T-helper 2 cell treated with Interferon-gamma antibody and Interleukin-4, amounts not matched to agents 5 μg/mL and 100 μg/mL, for 36 hours (primary cell): ENCODE measurements at regions not wholly inside any gene's neighbourhood (a gene's known extent, or its start where the extent isn't known, plus 50 kb on each side); places are given as distances from the start of the nearest gene placed in this dataset.
"Not testable (repeated sequence)": the region's sequence is repeated elsewhere in the genome, so short reads cannot be mapped to it uniquely, and the experiment has no call there.

ENCODE experiments used
- DNase-seq: peaks from one replicate; pipeline ENCODE4 v3.0.0; 2021; ENCODE audit warnings: low spot score
- H3K27ac Mint-ChIP-seq: one replicate; pipeline ENCODE4 v1.8.0; 2021; ENCODE audit warnings: mild to moderate bottlenecking, mixed read lengths
- H3K27me3 Mint-ChIP-seq: one replicate; pipeline ENCODE4 v1.8.0; 2021; ENCODE audit warnings: low read depth, mixed read lengths
- H3K36me3 Mint-ChIP-seq: one replicate; pipeline ENCODE4 v1.8.0; 2021; ENCODE audit warnings: low read depth, mixed read lengths
- H3K4me1 Mint-ChIP-seq: one replicate; pipeline ENCODE4 v1.8.0; 2021; ENCODE audit warnings: low read depth, mixed read lengths
- H3K4me3 Mint-ChIP-seq: one replicate; pipeline ENCODE4 v1.8.0; 2022; ENCODE audit warnings: mild to moderate bottlenecking, moderate library complexity, mixed read lengths
- H3K9me3 Mint-ChIP-seq: one replicate; pipeline ENCODE4 v1.8.0; 2021; ENCODE audit warnings: mixed read lengths

DNA sequence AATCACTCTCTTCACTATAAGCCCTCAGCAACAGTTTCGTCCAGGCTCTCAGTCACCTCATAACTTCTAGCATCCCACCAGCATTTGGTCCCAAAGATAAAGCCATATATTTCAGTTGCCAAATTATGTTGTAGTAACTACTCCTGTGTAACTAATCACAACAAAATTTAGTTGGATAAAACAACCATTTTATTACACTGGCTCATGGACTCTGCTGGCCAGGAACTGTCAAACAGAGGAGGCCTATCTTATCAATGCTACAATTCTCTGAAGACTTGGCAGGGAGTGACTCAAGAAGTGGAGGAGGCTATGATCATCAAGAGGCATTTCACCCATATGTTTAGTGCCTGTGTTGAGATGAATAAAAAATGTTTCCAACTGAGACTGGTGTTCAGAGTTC lies 1082.3 kb upstream of the GJE1 start:
- Mint-ChIP-seq H3K27me3 (no peaks in the 10 kb centered on the region), H3K4me1 (no peaks in the 10 kb centered on the region), H3K9me3 (no peaks in the 10 kb centered on the region), H3K4me3 (no peak overlapping the region), H3K36me3 (no peaks in the 10 kb centered on the region), H3K27ac (no peak overlapping the region)
- no peak for DNase-seq

DNA sequence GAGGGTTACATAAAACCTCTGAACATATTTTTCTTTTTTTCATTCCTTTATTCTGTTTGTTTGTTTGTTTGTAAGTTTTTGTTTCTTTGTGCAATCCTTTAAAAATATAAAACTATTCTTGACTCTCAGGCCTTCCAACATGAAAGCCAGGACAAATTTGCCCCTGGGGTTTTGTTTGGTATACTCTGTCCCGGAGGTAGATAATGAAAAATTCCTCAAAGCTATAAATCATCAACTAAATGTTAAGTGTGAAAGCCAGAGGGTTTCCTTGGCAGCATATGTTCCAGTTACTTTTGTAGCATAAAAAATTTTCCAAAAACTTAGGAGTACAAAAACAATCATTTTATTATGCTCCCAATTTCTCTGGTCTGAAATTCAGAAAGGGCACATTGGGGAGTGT lies 1084.3 kb upstream of the GJE1 start:
- no peak for DNase-seq
- no peaks in the 10 kb centered on the region for H3K36me3 Mint-ChIP-seq
- no peaks in the 10 kb centered on the region for H3K4me1 Mint-ChIP-seq
- H3K27me3 Mint-ChIP-seq = no peaks in the 10 kb centered on the region
- H3K27ac Mint-ChIP-seq = no peak overlapping the region
- no peaks in the 10 kb centered on the region for H3K9me3 Mint-ChIP-seq
- H3K4me3 Mint-ChIP-seq = no peak overlapping the region

DNA sequence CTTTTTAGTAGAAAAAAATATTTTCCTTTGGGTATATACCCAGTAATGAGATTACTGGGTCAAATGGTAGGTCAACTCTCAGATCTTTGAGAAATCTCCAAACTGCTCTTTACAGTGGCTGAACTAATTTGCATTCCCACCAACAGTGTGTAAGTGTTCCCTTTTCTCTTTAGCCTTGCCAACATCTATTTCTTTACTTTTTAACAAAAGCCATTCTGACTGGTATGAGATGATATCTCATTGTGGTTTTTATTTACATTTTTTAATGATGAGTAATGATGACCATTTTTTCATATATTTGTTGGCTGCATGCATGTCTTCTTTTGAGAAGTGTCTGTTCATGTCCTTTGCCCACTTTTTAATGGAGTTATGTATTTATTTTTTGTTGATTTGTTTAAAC lies 1086.2 kb upstream of the GJE1 start:
- H3K4me1 Mint-ChIP-seq, H3K27me3 Mint-ChIP-seq, H3K9me3 Mint-ChIP-seq, DNase-seq, H3K36me3 Mint-ChIP-seq, H3K27ac Mint-ChIP-seq, H3K4me3 Mint-ChIP-seq: not testable (repeated sequence)

DNA sequence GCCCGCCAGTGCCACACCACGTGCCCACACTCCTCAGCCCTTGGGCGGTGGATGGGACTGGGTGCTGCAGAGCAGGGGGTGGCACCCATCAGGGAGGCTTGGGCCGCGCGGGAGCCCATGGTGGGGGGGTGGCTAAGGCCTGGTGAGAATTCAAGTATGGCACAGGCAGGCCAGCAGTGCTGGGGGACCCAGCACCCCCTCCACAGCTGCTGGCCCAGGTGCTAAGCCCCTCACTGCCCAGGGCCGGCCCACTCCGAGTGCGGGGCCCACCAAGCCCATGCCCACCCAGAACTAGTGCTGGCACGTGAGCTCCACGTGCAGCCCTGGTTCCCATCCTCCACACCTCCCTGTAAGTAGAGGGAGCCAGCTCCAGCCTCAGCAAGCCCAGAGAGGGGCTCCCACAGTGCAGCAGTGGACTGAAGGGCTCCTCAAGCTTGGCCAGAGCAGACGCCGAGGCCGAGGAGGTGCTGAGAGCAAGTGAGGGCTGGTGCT lies 1091.1 kb upstream of the GJE1 start:
- Mint-ChIP-seq H3K9me3 (peaks cover 3% of the 10 kb centered on the region), H3K4me3 (no peak overlapping the region), H3K27ac (no peak overlapping the region), H3K4me1 (no peaks in the 10 kb centered on the region), H3K36me3 (no peaks in the 10 kb centered on the region), H3K27me3 (no peaks in the 10 kb centered on the region)
- DNase-seq = no peak

DNA sequence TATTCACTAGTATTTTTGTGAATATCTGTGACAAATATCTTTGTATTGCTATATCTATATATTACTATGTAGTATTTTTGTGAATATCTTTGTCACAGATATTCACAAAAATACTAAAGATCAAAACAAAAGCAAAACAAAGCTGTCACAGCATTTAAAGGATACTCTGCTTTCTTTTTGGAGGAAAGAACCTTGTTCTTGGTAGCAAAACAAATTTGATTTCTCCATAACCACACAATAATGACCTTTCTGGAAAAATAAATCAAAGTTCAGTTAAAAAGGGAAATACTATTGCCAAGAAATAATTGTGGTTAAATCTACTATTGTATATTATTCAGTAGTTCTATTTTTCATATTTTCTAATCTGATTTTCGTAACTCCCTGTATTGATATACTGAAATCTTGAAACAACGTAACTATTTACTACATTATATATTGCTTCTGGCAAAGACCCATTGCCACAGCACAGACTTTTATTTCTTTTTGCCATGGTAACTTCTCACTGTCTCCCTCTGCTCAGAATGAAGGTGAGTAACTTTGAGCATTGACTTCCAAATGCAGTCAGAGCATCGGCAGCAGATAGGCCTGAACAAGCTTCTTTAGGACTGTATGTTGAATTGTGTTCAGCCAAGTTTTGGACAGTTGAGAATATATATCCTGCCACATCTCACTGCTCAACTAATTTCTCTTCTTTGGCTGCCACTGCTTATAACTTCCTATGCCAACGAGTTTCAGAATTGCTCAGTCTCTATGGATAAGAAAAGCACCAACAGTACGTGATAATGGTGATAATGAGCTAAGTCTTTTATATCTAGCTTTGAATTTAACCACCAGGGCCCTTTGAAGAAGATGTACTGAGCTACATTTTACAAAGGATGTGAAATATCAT lies 1097.2 kb upstream of the GJE1 start:
- Mint-ChIP-seq H3K27ac (no peak overlapping the region), H3K27me3 (no peaks in the 10 kb centered on the region)
- DNase-seq = no peak

DNA sequence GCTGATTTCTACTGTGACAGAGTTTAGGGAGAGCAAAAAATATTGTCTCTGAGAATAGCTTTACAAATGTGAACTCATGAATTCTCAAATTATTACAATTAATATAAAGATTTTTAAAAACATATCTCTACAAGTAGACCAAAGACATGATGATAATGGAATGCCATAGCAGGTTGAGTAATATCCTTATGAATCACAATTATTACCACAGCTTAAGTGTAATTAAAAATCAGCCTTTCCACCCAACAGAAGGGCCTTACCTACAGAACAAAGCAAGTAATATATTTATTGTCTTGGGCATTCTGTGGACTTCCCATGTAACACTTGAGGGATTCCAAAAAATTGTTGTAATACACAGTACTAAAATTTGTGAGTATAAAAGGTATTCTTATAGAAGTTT lies 1099.6 kb upstream of the GJE1 start:
- Mint-ChIP-seq H3K9me3 (no peaks in the 10 kb centered on the region), H3K4me3 (no peak overlapping the region), H3K36me3 (no peaks in the 10 kb centered on the region), H3K27me3 (no peaks in the 10 kb centered on the region), H3K27ac (no peak overlapping the region), H3K4me1 (no peaks in the 10 kb centered on the region)
- DNase-seq = no peak

More for the DNA sequence above, 1097.2 kb upstream of the GJE1 start:
- Mint-ChIP-seq H3K9me3 (no peaks in the 10 kb centered on the region), H3K36me3 (no peaks in the 10 kb centered on the region), H3K4me3 (no peak overlapping the region), H3K4me1 (no peaks in the 10 kb centered on the region)

DNA sequence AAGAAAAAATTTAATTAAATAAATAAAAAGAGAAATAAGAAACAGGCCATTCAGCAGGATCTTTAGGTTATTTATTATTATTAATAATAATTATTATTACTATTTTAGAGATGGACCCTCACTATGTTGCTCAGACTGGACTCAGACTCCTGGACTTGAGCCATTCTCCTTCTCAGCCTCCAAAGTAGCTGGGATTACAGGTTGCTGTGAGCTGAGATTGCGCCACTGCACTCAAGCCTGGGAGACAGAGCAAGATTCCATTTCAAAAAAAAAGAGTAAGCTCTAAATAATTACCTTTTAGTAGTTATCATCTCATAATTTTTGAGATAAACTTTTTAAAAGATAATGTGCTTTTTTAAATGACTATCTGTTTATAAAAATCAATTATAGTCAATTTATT lies 1102.8 kb upstream of the GJE1 start:
- DNase-seq = no peak
- no peaks in the 10 kb centered on the region for H3K4me1 Mint-ChIP-seq
- no peaks in the 10 kb centered on the region for H3K9me3 Mint-ChIP-seq
- no peaks in the 10 kb centered on the region for H3K27me3 Mint-ChIP-seq
- no peak overlapping the region for H3K27ac Mint-ChIP-seq
- H3K36me3 Mint-ChIP-seq = no peaks in the 10 kb centered on the region
- no peak overlapping the region for H3K4me3 Mint-ChIP-seq

DNA sequence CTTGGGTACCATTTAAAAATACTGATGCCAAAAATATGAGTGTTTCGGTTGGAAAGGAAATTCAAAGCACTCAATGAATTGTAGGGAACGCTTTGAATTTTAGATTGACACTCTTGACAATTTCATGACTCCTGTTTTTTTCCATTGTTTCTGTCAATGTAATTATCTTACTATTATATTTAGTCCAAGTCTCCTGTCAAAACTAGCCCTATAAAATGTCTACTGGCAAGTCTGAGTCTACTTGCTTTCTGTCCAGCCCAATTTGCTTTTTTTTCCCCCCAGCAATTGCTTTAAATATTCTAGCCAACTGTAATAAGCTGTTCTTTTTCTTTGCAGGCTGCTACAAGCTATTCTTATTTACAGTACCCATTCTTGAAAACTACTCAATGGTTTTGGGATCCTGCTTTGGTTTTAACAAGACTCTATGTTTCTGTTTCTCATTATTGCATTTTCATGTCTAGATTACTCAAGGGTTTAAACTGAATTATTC lies 1103.9 kb upstream of the GJE1 start:
- H3K27me3 Mint-ChIP-seq = no peaks in the 10 kb centered on the region
- H3K36me3 Mint-ChIP-seq = no peaks in the 10 kb centered on the region
- H3K4me1 Mint-ChIP-seq = no peaks in the 10 kb centered on the region
- H3K9me3 Mint-ChIP-seq = no peaks in the 10 kb centered on the region
- no peak for DNase-seq
- no peak overlapping the region for H3K4me3 Mint-ChIP-seq
- H3K27ac Mint-ChIP-seq = no peak overlapping the region

DNA sequence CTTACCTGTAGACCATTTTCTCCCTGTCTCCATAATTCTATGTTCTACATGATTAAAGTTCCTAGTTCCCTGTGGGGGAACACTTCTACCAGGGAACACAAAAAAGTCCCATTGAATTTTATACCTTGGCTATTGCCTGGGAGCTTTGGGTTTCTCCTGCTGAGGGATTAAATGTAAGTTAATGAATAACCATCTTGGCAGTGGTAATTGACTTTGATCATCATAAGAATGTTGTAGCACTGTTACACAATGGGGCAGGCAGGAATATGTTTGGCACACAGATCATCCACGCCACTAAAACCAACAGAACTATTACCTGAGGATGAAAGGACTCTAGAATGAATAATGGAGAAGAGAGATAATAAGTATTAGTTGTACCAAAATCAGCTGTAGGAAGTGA lies 1106.2 kb upstream of the GJE1 start:
- Mint-ChIP-seq H3K27me3 (no peaks in the 10 kb centered on the region), H3K27ac (no peak overlapping the region), H3K9me3 (no peaks in the 10 kb centered on the region), H3K36me3 (no peaks in the 10 kb centered on the region), H3K4me3 (no peak overlapping the region), H3K4me1 (no peaks in the 10 kb centered on the region)
- DNase-seq = no peak

DNA sequence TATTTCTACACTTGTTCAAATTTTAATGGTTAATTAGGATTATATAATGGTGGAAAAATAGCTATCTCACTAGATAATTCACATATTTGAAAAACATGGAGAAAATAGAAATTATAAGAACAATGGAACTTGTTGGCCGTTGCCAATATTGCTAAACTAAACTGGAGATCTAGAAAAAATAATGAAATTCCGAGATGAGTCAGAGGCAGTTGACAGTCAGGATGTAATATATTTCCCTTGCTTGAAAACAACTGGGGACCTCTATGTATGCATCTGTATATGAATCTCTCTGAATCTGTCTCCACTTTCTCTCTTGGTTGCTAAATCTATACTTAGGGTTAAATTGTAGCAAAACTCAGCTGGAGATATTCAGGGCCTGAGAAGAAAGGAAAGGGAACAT lies 1108.2 kb upstream of the GJE1 start:
- no peaks in the 10 kb centered on the region for H3K9me3 Mint-ChIP-seq
- H3K4me3 Mint-ChIP-seq = no peak overlapping the region
- H3K36me3 Mint-ChIP-seq = no peaks in the 10 kb centered on the region
- H3K27me3 Mint-ChIP-seq = no peaks in the 10 kb centered on the region
- H3K27ac Mint-ChIP-seq = no peak overlapping the region
- no peaks in the 10 kb centered on the region for H3K4me1 Mint-ChIP-seq
- no peak for DNase-seq

DNA sequence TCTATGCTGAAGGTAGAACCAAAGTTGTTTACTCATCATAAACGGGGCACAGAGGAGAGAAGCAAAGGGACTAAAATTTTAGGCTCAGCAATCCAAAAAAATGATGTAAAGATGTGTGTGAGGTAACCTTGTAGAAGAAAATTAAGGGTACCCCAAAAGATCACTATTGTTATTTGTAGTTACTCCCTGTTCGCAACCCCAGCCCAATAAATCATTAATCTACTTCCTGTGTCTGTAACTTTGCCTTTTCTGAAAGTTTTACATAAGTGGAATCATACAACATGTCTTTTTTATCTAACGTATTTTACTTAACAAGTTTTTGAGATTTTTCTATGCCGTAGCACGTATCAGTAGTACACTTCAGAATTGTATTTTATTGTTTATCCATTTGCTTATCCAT lies 1114.8 kb upstream of the GJE1 start:
- no peaks in the 10 kb centered on the region for H3K36me3 Mint-ChIP-seq
- H3K9me3 Mint-ChIP-seq = no peaks in the 10 kb centered on the region
- H3K27me3 Mint-ChIP-seq = no peaks in the 10 kb centered on the region
- no peaks in the 10 kb centered on the region for H3K4me1 Mint-ChIP-seq
- no peak for DNase-seq
- no peak overlapping the region for H3K27ac Mint-ChIP-seq
- no peak overlapping the region for H3K4me3 Mint-ChIP-seq

DNA sequence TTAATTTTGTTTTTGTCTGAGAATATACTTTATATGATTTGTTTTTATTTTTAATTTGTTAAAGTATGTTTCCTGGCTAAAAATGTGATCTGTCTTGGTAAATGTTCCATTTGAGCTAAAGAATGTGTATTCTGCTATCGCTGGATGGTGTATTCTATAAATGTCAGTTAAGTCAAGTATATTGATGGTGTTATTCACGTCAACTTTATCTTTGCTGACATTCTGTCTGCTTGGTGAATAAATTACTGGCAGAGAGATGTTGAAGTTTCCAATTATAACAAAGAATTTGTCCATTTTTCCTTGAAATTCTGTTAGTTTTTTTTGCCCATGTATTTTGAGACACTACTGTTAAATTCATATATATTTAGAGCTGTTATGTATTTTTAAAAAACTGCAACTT lies 1131.8 kb upstream of the GJE1 start:
- no peaks in the 10 kb centered on the region for H3K9me3 Mint-ChIP-seq
- no peak overlapping the region for H3K4me3 Mint-ChIP-seq
- H3K36me3 Mint-ChIP-seq = no peaks in the 10 kb centered on the region
- no peaks in the 10 kb centered on the region for H3K27me3 Mint-ChIP-seq
- DNase-seq = no peak
- H3K4me1 Mint-ChIP-seq = no peaks in the 10 kb centered on the region
- no peak overlapping the region for H3K27ac Mint-ChIP-seq

DNA sequence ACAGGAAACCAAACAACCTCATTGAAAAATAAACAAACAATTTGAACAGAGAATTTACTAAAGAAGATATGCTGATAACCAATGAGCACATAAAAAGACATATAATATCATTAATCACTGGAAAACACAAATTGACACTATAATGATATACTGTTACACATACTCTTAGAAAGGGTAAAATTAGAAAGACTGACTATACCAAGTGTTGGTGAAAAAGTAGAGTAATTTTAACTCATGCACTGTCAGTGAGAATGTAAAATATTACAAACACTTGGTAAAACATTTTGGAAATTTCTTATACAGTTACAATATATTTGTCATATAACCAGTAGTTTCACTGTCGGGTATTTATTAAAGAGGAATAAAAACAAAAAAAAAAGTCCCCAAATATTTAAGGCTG lies 1139.2 kb upstream of the GJE1 start:
- Mint-ChIP-seq H3K4me1 (no peaks in the 10 kb centered on the region), H3K36me3 (no peaks in the 10 kb centered on the region), H3K9me3 (peaks cover 6% of the 10 kb centered on the region), H3K27ac (no peak overlapping the region), H3K4me3 (no peak overlapping the region), H3K27me3 (no peaks in the 10 kb centered on the region)
- no peak for DNase-seq

DNA sequence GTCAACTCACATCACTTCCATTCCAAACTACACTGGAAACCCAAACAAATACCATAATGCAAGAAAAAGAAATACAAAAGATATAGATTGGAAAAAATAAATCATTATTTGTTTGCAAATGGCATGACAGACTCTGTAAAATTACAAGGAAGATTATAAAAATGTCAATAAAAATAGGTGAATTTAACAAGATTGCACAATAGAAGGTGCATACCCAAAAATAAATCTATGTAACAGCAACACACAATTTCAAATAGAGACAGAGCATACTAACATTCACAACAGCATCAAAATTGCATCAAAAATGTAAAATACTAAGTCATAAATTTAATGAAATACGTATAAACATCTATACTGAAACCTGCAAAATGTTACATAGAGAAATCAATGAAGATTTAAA lies 1140.0 kb upstream of the GJE1 start:
- no peaks in the 10 kb centered on the region for H3K27me3 Mint-ChIP-seq
- DNase-seq = no peak
- H3K27ac Mint-ChIP-seq = no peak overlapping the region
- no peaks in the 10 kb centered on the region for H3K4me1 Mint-ChIP-seq
- no peaks in the 10 kb centered on the region for H3K36me3 Mint-ChIP-seq
- H3K9me3 Mint-ChIP-seq = peaks cover 6% of the 10 kb centered on the region
- H3K4me3 Mint-ChIP-seq = no peak overlapping the region

DNA sequence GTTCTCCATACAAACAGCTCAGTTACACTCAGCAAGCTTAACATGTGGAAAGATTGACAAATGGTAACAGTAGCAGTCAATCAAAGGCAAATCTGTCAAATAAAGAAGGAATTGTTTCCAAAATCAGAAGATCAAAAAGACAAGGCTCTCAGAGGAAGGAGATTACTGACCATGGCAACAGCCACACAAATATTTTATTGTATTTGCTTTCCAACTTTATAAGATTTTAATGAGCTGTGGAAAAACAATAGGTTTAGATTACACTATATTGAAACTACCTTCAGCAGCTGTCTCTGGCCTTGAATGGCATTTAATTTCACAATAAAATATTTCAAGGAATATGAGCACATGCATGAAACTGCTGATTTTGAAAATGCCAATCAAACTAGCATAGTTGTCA lies 1143.9 kb upstream of the GJE1 start:
- Mint-ChIP-seq H3K36me3 (no peaks in the 10 kb centered on the region), H3K9me3 (peaks cover 6% of the 10 kb centered on the region), H3K27me3 (no peaks in the 10 kb centered on the region), H3K4me1 (no peaks in the 10 kb centered on the region), H3K27ac (no peak overlapping the region), H3K4me3 (no peak overlapping the region)
- DNase-seq = no peak
